HG02840 (cell line): ENCODE measurements at regions not wholly inside any gene's neighbourhood (a gene's known extent, or its start where the extent isn't known, plus 50 kb on each side); places are given as distances from the start of the nearest gene placed in this dataset.
A peak's percentile ranks its signal among the peaks of the same experiment; 100 is the strongest.

Experiments
- ATAC-seq: cut with Tn5 transposase; IDR thresholded peaks from one replicate; pipeline ENCODE4 v1.9.1; 2021; ENCODE audit warnings: mild to moderate bottlenecking, moderate library complexity, moderate number of reproducible peaks; ENCODE audit not compliant: unreplicated experiment, low FRiP score

- no peak for ATAC-seq
These were observed 107.1 kb upstream of the ARID2 start for GRCh38 chr12:45622210-45622937.

- no peak for ATAC-seq
These were observed 106.3 kb upstream of the ARID2 start for GRCh38 chr12:45623221-45623620.

- ATAC-seq, result no peak
These were observed 105.6 kb upstream of the ARID2 start for GRCh38 chr12:45623940-45624339.

- no peak for ATAC-seq
These were observed 102.5 kb upstream of the ARID2 start for GRCh38 chr12:45626965-45627364.

GRCh38 chr12:45627407-45628069, 102.0 kb upstream of the ARID2 start:
- ATAC-seq, result no peak

- no peak for ATAC-seq
These were observed 100.2 kb upstream of the ARID2 start for GRCh38 chr12:45629292-45629691.

GRCh38 chr12:45633733-45634132, 95.8 kb upstream of the ARID2 start:
- no peak for ATAC-seq

GRCh38 chr12:45634273-45634917, 95.1 kb upstream of the ARID2 start:
- peak; percentile 82 for ATAC-seq

- ATAC-seq, result no peak
These were observed 92.3 kb upstream of the ARID2 start for GRCh38 chr12:45637242-45637641.

- ATAC-seq, result no peak
These were observed 91.8 kb upstream of the ARID2 start for GRCh38 chr12:45637706-45638105.

- no peak for ATAC-seq
These were observed 91.1 kb upstream of the ARID2 start for GRCh38 chr12:45638386-45638785.

- no peak for ATAC-seq
These were observed 85.0 kb upstream of the ARID2 start for GRCh38 chr12:45644541-45644940.

- ATAC-seq, result no peak
These were observed 82.5 kb upstream of the ARID2 start for GRCh38 chr12:45646851-45647581.

- no peak for ATAC-seq
These were observed 81.4 kb upstream of the ARID2 start for GRCh38 chr12:45648070-45648469.

GRCh38 chr12:45651029-45651428, 78.5 kb upstream of the ARID2 start:
- no peak for ATAC-seq

GRCh38 chr12:45654002-45654665, 75.4 kb upstream of the ARID2 start:
- no peak for ATAC-seq

GRCh38 chr12:45655186-45655585, 74.3 kb upstream of the ARID2 start:
- no peak for ATAC-seq

GRCh38 chr12:45655743-45656142, 73.8 kb upstream of the ARID2 start:
- no peak for ATAC-seq

GRCh38 chr12:45658020-45658419, 71.5 kb upstream of the ARID2 start:
- no peak for ATAC-seq

- no peak for ATAC-seq
These were observed 69.2 kb upstream of the ARID2 start for GRCh38 chr12:45660330-45660729.
